SH-SY5Y (cell line): ENCODE measurements at regions not wholly inside any gene's neighbourhood (a gene's known extent, or its start where the extent isn't known, plus 50 kb on each side); places are given as distances from the start of the nearest gene placed in this dataset.

Experiments
- GATA2 ChIP-seq: IDR thresholded peaks from 2 replicates; pipeline ENCODE4 v1.6.1; 2011; ENCODE audit warnings: mild to moderate bottlenecking, low read depth, low read length
- GATA3 ChIP-seq: IDR thresholded peaks from 2 replicates; pipeline ENCODE4 v1.6.1; 2011; ENCODE audit warnings: low read depth, mild to moderate bottlenecking, low read length, moderate library complexity

GRCh38 chr1:213759359-213760181 is 228.2 kb upstream of the PROX1 start:
- TF ChIP-seq GATA2 (no peak), GATA3 (no peak)

GRCh38 chr1:213761845-213762407 is 225.8 kb upstream of the PROX1 start:
- no peak for TF ChIP-seq GATA2
- no peak for TF ChIP-seq GATA3

GRCh38 chr1:213767683-213768082 is 220.1 kb upstream of the PROX1 start:
- no peak for TF ChIP-seq GATA3
- no peak for TF ChIP-seq GATA2

GRCh38 chr1:213772128-213773063 is 215.4 kb upstream of the PROX1 start:
- no peak for TF ChIP-seq GATA3
- TF ChIP-seq GATA2, result no peak

- TF ChIP-seq GATA2 (no peak), GATA3 (no peak)
Observed at GRCh38 chr1:213773975-213774374, 213.8 kb upstream of the PROX1 start.

- TF ChIP-seq GATA3 (no peak), GATA2 (no peak)
Observed at GRCh38 chr1:213776969-213777368, 210.8 kb upstream of the PROX1 start.

GRCh38 chr1:213779228-213779627 is 208.5 kb upstream of the PROX1 start:
- no peak for TF ChIP-seq GATA2
- no peak for TF ChIP-seq GATA3

GRCh38 chr1:213782941-213783672 is 204.7 kb upstream of the PROX1 start:
- TF ChIP-seq GATA2 (no peak), GATA3 (no peak)

GRCh38 chr1:213783893-213784292 is 203.9 kb upstream of the PROX1 start:
- TF ChIP-seq GATA3, result no peak
- TF ChIP-seq GATA2, result no peak

GRCh38 chr1:213786683-213787082 is 201.1 kb upstream of the PROX1 start:
- TF ChIP-seq GATA3 (no peak), GATA2 (no peak)

GRCh38 chr1:213790565-213790964 is 197.2 kb upstream of the PROX1 start:
- TF ChIP-seq GATA3 (no peak), GATA2 (no peak)

GRCh38 chr1:213793482-213794067 is 194.2 kb upstream of the PROX1 start:
- TF ChIP-seq GATA3, result no peak
- no peak for TF ChIP-seq GATA2

- TF ChIP-seq GATA2, result peak; percentile 29; the same call in 1 of the 2 replicates
- TF ChIP-seq GATA3, result no peak
Observed at GRCh38 chr1:213796525-213796924, 191.2 kb upstream of the PROX1 start.
